Suprapubic skin (tissue), 4 donors: ENCODE measurements at regions not wholly inside any gene's neighbourhood (a gene's known extent, or its start where the extent isn't known, plus 50 kb on each side); places are given as distances from the start of the nearest gene placed in this dataset.

Source experiments
- DNase-seq, 2 donors: peaks; one replicate each; pipeline ENCODE4 v3.0.0-alpha.2; 2019; ENCODE audit warnings: low spot score in 2 of 2
- H3K27ac ChIP-seq: fragments of 200-600 bp; sonication (generic); one replicate; pipeline ENCODE4 v1.5.1; 2019
- H3K27me3 ChIP-seq: fragments of 200-600 bp; sonication (generic); one replicate; pipeline ENCODE4 v1.5.1; 2019
- H3K36me3 ChIP-seq: fragments of 200-600 bp; sonication (generic); one replicate; pipeline ENCODE4 v1.5.1; 2019
- H3K4me1 ChIP-seq: fragments of 200-600 bp; sonication (generic); one replicate; pipeline ENCODE4 v1.5.1; 2019
- H3K4me3 ChIP-seq: fragments of 200-600 bp; sonication (generic); one replicate; pipeline ENCODE4 v1.5.1; 2019; ENCODE audit warnings: mild to moderate bottlenecking
- H3K9me3 ChIP-seq: fragments of 200-600 bp; sonication (generic); one replicate; pipeline ENCODE4 v1.5.1; 2019
- EP300 ChIP-seq: sonication (generic); formaldehyde crosslinking; IDR thresholded peaks from one replicate; pipeline ENCODE4 v1.6.1; 2017; ENCODE audit warnings: antibody characterized with exemption
- POLR2A ChIP-seq, 2 donors: fragments of 450-650 bp; IDR thresholded peaks; one replicate each; pipeline ENCODE4 v1.6.1; 2017; ENCODE audit warnings: antibody characterized with exemption in 2 of 2, mild to moderate bottlenecking in 2 of 2, moderate library complexity in 2 of 2
- POLR2AphosphoS5 ChIP-seq, 3 donors: sonication (generic); formaldehyde crosslinking; IDR thresholded peaks; one replicate each; pipeline ENCODE4 v1.6.1; 2017; ENCODE audit warnings: antibody characterized with exemption in 3 of 3
- WGBS: methylation state at CpG from one replicate; pipeline ENCODE4 v1.1.5; 2018; 5-methylcytosine and 5-hydroxymethylcytosine counted together
- TF ChIP-seq, protein P1 (sequence below), 2 donors: fragments of 200-600 bp in 1 of 2; fragments of 450-650 bp in 1 of 2; sonication (generic) in 1 of 2; IDR thresholded peaks; one replicate each; pipeline ENCODE4 v1.5.1; 2016 to 2019; ENCODE audit warnings: antibody characterized with exemption in 2 of 2, mild to moderate bottlenecking in 1 of 2, moderate library complexity in 1 of 2

DNA sequence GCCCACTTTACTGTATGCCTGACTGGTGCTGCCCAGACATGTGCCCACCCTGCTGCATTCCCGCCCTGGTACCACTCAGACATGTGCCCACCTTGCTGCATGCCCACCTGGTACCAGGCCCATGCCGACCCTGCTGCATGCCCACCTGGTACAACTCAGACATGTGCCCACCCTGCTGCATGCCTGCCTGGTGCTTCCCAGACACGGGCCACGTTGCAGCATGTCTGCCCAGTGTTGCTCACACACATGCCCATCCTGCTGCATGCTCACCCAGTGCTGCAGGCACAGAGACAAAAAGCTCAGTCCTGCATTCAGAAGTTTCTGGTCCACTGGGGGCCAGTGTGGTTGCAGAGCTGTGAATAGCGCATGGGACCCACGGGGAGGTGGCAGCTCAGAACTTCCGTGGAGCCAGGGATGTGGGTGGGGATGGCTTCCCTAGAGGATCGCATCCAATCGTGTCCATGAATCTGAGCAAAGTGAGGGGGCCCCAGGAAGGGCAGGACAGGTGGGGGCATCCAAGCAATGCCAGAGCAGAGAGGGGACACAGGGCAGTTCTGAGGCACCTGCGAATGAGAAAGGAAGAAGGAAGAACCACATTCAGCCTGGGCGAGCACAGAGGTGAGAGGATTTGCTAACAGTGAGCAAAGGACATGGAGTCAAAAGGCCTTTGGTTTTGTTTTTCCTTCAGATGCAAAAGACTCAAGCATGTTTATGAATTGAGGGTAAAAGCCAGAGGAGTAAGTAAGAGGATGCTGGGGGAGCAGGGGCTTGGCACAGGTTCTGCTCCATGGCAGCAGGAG, 175.9 kb upstream of the C14orf180 start:
- 65% methylated on average over 11 of the region's 11 CpGs for WGBS
- H3K4me1 ChIP-seq, result no peaks in the 10 kb centered on the region
- peaks cover 3% of the 10 kb centered on the region for H3K9me3 ChIP-seq
- no peak overlapping the region for H3K27ac ChIP-seq
- no peak for TF ChIP-seq POLR2A (IDR thresholded peaks at IDR 0.05)
- TF ChIP-seq, protein P1, sequence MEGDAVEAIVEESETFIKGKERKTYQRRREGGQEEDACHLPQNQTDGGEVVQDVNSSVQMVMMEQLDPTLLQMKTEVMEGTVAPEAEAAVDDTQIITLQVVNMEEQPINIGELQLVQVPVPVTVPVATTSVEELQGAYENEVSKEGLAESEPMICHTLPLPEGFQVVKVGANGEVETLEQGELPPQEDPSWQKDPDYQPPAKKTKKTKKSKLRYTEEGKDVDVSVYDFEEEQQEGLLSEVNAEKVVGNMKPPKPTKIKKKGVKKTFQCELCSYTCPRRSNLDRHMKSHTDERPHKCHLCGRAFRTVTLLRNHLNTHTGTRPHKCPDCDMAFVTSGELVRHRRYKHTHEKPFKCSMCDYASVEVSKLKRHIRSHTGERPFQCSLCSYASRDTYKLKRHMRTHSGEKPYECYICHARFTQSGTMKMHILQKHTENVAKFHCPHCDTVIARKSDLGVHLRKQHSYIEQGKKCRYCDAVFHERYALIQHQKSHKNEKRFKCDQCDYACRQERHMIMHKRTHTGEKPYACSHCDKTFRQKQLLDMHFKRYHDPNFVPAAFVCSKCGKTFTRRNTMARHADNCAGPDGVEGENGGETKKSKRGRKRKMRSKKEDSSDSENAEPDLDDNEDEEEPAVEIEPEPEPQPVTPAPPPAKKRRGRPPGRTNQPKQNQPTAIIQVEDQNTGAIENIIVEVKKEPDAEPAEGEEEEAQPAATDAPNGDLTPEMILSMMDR (IDR thresholded peaks at IDR 0.05), result no peak
- no peak for TF ChIP-seq EP300
- no peak for TF ChIP-seq POLR2AphosphoS5 (IDR thresholded peaks at IDR 0.05)
- H3K36me3 ChIP-seq, result no peaks in the 10 kb centered on the region
- peak; percentile 39 to 56 for DNase-seq
- H3K27me3 ChIP-seq, result peaks cover 18% of the 10 kb centered on the region
- H3K4me3 ChIP-seq, result no peak overlapping the region

DNA sequence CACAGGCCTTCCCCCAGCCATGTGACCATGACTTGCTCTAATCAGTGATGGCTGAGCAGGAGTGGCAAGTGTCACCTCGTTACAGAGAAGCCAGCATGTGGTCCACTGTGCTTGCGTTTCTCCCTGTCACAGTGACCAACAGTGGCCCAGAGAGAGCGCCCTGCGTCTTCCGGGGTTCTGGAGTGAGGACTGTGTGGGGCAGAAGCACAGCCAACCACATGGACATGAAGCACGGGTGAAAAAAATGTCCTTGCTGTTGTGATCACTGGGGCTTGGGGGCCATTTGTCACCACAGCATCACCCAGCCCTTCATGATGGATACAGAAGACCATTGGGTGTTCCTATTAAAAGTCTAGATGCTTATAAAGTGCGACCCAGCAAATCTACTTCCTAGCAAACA, 174.6 kb upstream of the C14orf180 start:
- Histone ChIP-seq H3K27me3 (peaks cover 18% of the 10 kb centered on the region), H3K36me3 (no peaks in the 10 kb centered on the region), H3K4me1 (no peaks in the 10 kb centered on the region), H3K4me3 (no peak overlapping the region), H3K9me3 (peaks cover 9% of the 10 kb centered on the region), H3K27ac (no peak overlapping the region)
- 88% methylated on average over 7 of the region's 7 CpGs for WGBS
- DNase-seq, result peak in 1 of 2 donors; percentile 49
- TF ChIP-seq, protein P1 (IDR thresholded peaks at IDR 0.05), result no peak
- TF ChIP-seq POLR2AphosphoS5 (IDR thresholded peaks at IDR 0.05) (no peak), EP300 (no peak), POLR2A (IDR thresholded peaks at IDR 0.05) (no peak)

DNA sequence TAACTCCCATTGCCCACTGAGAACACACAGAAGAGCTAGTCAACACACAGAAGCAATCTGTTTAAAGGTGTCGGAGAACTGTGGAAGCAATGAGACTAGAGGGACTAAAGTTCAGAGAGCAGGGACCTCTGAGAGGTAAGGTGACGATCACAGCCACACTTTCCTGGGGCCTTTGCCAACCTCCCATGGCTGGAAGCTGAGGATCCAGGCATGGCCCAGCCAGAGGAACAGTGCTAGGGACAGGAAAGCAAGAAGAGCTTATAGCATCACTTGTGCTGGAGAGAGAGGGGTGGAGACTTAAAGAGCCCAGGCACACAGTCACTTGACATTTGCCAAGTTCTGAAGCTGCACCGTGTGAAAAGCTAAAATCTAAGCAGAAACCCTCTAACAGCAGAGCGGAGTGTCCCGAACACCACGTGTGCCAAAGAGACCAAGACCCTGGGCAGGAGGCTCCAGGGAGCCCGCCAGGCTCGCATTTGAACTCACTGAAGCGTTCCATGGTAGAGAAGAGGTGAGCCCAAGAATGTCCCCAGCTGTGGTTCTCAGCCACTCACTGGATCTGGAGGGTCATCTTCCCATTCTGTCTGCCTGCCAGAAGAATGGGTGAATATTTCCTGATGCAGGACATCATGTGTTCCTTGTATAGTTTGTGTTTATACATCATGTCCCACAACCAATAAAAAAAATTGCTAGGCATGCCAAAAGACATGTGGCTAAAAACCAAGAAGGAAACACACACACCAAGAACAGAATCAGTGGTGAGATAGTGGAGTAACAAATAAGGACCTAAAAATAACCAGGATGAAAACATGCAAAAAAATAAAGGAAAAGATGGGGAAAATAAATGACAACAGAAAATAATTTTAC, 174.0 kb upstream of the C14orf180 start:
- Histone ChIP-seq H3K27ac (no peak overlapping the region), H3K4me1 (no peaks in the 10 kb centered on the region), H3K36me3 (no peaks in the 10 kb centered on the region), H3K4me3 (no peak overlapping the region), H3K9me3 (peaks cover 9% of the 10 kb centered on the region), H3K27me3 (peaks cover 18% of the 10 kb centered on the region)
- WGBS, result 77% methylated on average over 9 of the region's 9 CpGs
- DNase-seq, result peak in 1 of 2 donors; percentile 47
- TF ChIP-seq EP300 (no peak), POLR2A (IDR thresholded peaks at IDR 0.05) (no peak), POLR2AphosphoS5 (IDR thresholded peaks at IDR 0.05) (no peak)
- TF ChIP-seq, protein P1 (IDR thresholded peaks at IDR 0.05), result no peak

DNA sequence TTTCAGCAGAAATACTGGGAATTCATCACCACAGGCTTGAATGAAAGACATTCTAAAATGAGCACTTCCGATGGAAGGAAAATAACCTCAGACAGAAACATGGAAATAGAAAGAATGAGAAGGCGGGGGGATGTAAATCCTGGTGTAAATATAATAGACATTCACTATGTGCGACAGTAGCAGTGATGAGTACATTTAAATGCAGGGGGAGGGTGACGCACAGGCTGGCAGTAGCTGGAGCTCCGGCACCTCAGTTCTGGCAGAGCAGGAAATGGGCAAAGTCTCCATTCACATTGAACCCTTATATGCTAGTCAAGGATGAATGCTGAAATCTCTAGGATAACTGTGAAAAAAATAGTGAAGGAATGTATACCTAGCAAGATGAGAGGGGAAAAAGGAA, 172.7 kb upstream of the C14orf180 start:
- DNase-seq, result no peak
- Histone ChIP-seq H3K27me3 (peaks cover 18% of the 10 kb centered on the region), H3K4me1 (no peaks in the 10 kb centered on the region), H3K36me3 (no peaks in the 10 kb centered on the region), H3K27ac (no peak overlapping the region), H3K4me3 (no peak overlapping the region), H3K9me3 (peaks cover 9% of the 10 kb centered on the region)
- 82% methylated on average over 5 of the region's 5 CpGs for WGBS
- TF ChIP-seq POLR2AphosphoS5 (IDR thresholded peaks at IDR 0.05) (no peak), EP300 (no peak), POLR2A (IDR thresholded peaks at IDR 0.05) (no peak)
- TF ChIP-seq, protein P1 (IDR thresholded peaks at IDR 0.05), result no peak

DNA sequence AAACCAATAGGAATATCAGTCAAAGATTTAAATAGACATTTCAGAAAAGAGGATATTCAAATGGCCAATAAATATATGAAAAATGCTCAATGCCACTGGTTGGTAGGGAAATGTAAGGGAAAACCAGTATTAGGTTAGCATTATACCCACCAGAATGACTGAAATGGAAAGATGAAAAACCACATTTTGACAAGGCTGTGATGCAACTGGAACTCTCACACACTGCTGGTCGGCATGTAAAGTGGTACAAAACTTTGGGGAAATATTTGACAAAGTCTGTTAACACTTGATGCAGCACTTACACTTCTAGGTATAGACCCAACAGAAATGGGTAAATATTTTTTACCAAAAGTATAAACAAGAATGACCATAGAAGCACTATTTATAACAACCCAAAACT, 163.2 kb upstream of the C14orf180 start:
- H3K9me3 ChIP-seq, result no peaks in the 10 kb centered on the region

More for the DNA sequence above, 163.2 kb upstream of the C14orf180 start:
- Histone ChIP-seq H3K27ac (no peak overlapping the region), H3K4me1 (no peaks in the 10 kb centered on the region), H3K27me3 (no peaks in the 10 kb centered on the region), H3K4me3 (no peak overlapping the region), H3K36me3 (no peaks in the 10 kb centered on the region)
- no peak for DNase-seq
- TF ChIP-seq POLR2AphosphoS5 (IDR thresholded peaks at IDR 0.05) (no peak), POLR2A (IDR thresholded peaks at IDR 0.05) (no peak), EP300 (no peak)
- TF ChIP-seq, protein P1 (IDR thresholded peaks at IDR 0.05), result no peak
- whole genome bisulfite sequencing, result 90% methylated on average over 1 of the region's 1 CpG
